ENCODE measurements at regions not wholly inside any gene's neighbourhood (a gene's known extent, or its start where the extent isn't known, plus 50 kb on each side); places are given as distances from the start of the nearest gene placed in this dataset.
"Not testable (repeated sequence)": the region's sequence is repeated elsewhere in the genome, so short reads cannot be mapped to it uniquely, and the experiment has no call there.

GRCh38 chr1:60268451-60268850 is 194.9 kb upstream of the C1orf87 start:
- no peak for DNase-seq (ENCODE audit: low read depth)

- DNase-seq (ENCODE audit: low read depth) = no peak
Measured at GRCh38 chr1:60265560-60266535, 192.3 kb upstream of the C1orf87 start.

DNA sequence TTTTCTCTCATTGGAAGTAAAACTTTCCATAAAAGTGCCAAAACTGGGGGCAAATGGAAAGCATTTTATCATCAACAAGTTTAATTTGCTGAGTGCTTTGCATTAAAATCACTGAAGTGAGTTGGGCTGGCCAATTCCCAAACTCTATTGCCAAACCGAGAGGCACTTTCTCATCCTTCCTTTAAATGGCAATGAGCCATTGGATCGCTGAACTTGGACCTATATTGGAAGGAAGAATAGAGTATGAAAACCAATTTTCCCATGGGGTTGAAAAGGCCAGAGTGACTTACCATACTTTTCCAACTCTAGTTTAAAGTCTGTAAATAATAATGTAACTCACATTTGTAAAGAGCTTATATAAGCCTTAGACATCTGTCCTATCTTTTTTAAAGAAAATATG is 189.1 kb upstream of the C1orf87 start:
- DNase-seq (ENCODE audit: low read depth) = no peak

- no peak for DNase-seq (ENCODE audit: low read depth)
Measured at GRCh38 chr1:60257531-60257930, 184.0 kb upstream of the C1orf87 start.

GRCh38 chr1:60255565-60255964 is 182.0 kb upstream of the C1orf87 start:
- DNase-seq (ENCODE audit: low read depth) = no peak

- DNase-seq (ENCODE audit: low read depth) = no peak
Measured at GRCh38 chr1:60251426-60251825, 177.9 kb upstream of the C1orf87 start.

DNA sequence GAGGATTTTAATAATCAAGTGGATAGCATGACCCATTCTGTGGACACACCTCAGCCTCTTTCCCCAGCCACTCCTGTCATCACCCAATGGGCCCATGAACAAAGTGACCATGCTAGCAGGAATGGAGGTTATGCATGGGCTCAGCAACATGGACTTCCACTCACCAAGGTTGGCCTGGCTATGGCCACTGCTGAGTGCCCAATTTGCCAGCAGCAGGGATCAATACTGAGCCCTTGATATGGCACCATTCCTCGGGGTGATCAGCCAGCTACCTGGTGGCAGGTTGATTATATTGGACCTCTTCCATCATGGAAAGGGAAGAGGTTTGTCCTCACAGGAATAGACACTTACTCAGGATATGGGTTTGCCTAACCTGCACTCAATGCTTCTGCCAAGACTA is 173.9 kb upstream of the C1orf87 start:
- DNase-seq (ENCODE audit: low read depth) = not testable (repeated sequence)

- DNase-seq (ENCODE audit: low read depth) = no peak
Measured at GRCh38 chr1:60245324-60245723, 171.8 kb upstream of the C1orf87 start.

DNA sequence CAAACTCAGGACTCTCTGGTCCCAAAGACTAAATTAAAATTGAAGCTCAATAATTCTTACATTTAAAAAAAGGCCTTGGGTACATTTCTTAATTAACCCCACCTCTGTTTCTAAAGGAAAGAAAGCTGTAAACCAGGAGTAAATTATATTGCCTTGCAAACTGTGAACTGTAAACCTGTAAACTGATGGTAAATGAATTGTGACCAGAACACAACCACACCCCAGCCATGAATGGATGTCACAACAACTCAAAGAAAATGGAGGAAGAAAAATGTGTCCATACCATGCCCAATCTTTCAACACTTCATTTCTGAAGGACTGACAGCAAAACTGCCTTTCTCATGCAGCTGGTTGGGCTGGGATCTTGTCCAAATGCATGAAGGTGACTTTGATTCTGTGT is 171.3 kb upstream of the C1orf87 start:
- DNase-seq (ENCODE audit: low read depth) = no peak

- DNase-seq (ENCODE audit: low read depth) = no peak
Measured at GRCh38 chr1:60235275-60235674, 161.7 kb upstream of the C1orf87 start.

GRCh38 chr1:60234776-60235175 is 161.2 kb upstream of the C1orf87 start:
- DNase-seq (ENCODE audit: low read depth) = no peak

GRCh38 chr1:60229821-60230220 is 156.3 kb upstream of the C1orf87 start:
- DNase-seq (ENCODE audit: low read depth) = no peak

GRCh38 chr1:60228041-60228491 is 154.5 kb upstream of the C1orf87 start:
- DNase-seq (ENCODE audit: low read depth) = peak; percentile 1

- DNase-seq (ENCODE audit: low read depth) = no peak
Measured at GRCh38 chr1:60227601-60228000, 154.0 kb upstream of the C1orf87 start.

DNA sequence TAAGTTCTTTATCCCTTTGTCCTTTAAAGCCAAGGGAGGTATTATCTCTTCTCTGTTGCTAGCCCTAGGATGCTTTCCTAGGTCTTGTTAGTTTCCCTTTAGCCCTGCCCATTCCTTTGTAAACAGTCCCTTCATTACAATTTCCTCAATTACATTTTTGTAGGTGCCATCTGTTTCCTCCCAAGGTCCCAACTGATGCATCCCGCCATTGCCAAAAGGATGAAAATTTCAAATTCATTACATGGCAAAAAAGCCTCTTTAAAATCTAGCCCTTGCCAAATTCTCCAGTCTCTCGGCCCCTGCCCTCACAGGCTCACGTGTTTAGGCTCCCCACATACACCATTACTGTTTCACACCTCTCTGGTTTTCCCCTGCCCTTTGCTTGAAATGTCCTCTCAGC is 151.9 kb upstream of the C1orf87 start:
- DNase-seq (ENCODE audit: low read depth) = no peak

DNA sequence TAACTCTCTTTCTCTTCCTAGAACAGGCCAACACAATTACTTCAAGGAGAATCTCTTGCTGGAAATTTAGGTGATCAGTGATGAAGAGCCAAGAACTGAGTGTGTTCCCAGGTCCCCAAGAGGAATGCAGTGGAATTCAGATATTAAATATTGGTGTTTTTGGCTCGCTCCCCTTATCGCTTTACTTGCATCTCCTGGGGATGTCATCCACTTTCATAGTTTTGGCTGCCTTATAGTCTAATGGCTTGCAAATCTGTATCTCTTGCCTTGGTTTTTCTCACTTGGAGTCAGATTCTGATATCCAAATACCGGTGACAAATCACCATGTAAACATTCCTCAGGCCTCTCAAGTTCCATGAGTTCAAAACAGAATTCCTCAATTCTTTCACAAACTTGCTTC is 151.0 kb upstream of the C1orf87 start:
- no peak for DNase-seq (ENCODE audit: low read depth)

DNA sequence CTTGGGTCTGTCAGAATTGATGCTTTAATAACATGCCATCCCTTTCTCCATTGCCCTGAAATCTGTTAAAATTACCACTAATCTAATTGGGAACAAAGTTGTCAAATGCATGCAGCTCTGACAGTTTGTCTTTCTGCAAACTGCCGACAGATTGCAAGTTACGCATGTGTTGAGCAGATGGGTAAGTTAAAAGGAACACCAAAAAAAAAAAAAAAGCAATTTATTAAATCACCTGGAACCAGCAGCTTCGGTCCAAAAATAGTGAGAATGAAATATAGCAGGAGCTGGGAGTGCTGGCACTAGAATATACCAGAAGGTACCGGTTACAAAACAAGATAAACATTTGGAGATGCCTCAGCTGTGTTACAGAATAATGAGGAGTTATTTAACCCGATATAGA is 149.6 kb upstream of the C1orf87 start:
- DNase-seq (ENCODE audit: low read depth) = no peak

DNA sequence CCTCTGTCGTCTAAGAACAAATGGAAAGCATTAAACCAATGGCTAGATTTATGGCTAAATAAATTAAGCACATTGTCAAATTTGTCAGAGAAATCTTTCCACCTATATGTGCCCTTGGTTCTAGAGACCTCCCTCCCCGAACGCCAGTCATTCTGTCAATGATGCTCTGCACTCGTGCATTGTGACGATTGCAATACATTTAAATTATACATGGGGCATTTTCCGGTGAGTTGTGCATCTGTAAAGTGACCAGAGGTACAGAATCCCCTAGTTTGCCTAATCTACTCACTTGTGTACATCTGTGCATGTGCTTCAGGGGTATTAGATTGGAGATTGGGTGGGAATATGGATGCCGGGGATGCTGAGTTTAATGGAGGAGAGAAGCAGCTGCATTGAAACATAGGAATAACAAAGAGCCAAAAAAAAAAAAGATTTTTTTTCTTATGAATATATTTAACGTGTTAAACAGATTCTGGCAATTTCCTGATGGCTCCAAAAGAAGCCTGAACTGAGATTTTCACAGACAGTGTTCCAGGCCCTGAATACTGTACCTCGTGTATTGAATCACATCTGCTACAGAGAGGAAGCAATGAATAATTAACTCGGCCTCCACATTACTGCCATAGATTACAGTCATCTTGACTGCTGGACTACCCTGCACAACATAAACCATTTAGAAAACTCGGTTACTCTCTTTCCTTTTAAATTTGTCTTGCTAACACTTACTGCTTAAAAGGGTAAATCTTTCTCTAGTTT is 149.0 kb upstream of the C1orf87 start:
- DNase-seq (ENCODE audit: low read depth) = no peak

DNA sequence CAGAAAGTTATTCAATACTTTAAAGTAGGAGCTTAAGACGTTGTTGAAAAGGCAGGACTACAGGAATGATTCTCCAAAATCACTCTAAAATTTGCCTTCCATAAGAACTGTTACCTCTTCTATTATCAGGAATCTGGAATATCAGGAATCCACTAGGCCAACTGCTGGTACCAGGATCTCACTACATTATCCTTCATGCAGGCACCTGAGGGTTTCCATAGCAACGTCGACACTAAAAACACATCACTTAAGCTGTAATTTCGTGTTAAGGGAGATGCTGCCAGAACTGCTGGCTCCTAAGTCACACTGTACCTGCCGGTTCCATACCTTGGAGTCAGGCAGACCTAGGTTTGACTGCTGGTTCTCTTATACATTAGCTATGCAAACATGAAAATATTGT is 139.7 kb upstream of the C1orf87 start:
- no peak for DNase-seq (ENCODE audit: low read depth)

DNA sequence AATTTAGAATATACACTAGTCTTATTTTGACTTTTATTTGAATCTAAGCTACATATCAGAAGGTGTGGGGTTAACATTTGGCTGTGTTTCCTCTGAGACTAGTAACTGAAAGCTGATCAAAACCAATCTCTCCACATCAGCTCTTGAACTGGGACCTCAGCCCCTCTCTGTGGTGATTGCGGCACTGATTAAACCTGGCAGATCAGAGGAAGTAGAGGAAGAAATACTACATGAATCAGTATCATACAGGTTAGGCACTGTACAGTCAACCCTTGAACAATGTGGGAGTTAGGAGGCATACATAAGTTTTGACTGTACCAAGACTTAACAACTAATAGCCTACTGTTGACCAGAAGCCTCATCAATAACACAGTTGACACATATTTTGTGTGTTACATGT is 122.5 kb upstream of the C1orf87 start:
- DNase-seq (ENCODE audit: low read depth) = no peak

GRCh38 chr1:60185684-60186083 is 112.1 kb upstream of the C1orf87 start:
- DNase-seq (ENCODE audit: low read depth) = no peak

GRCh38 chr1:60184521-60184920 is 111.0 kb upstream of the C1orf87 start:
- no peak for DNase-seq (ENCODE audit: low read depth)

All from GM04504 (cell line).